CD14-positive monocyte (primary cell): ENCODE measurements at regions not wholly inside any gene's neighbourhood (a gene's known extent, or its start where the extent isn't known, plus 50 kb on each side); places are given as distances from the start of the nearest gene placed in this dataset.

Experiments
- DNase-seq, 3 donors: peaks; one replicate each; pipeline ENCODE4 v3.0.0-alpha.2; 2011 to 2022
- H2AFZ ChIP-seq: 2 replicates; pipeline ENCODE4 v1.6.0; 2012; ENCODE audit warnings: mild to moderate bottlenecking, low read depth, low read length, inconsistent platforms; ENCODE audit not compliant: insufficient read depth, poor library complexity, severe bottlenecking
- H3K27ac ChIP-seq, 2 donors: 1 replicate in 1 of 2; 2 replicates in 1 of 2; pipeline ENCODE4 v1.5.1; 2012 to 2013; ENCODE audit warnings: low read length in 2 of 2, control low read depth in 1 of 2, inconsistent platforms in 1 of 2, low read depth in 1 of 2, mild to moderate bottlenecking in 1 of 2
- H3K27me3 ChIP-seq, 2 donors: one replicate each; pipeline versions ENCODE4 v1.6.0 to v1.6.1; 2011 to 2013; ENCODE audit warnings: low read length in 2 of 2; ENCODE audit not compliant: control insufficient read depth in 2 of 2, insufficient read depth in 2 of 2
- H3K36me3 ChIP-seq, 2 donors: replicated peaks in 1 of 2; 1 replicate in 1 of 2; 2 replicates in 1 of 2; pipeline versions ENCODE4 v1.5.1 to v1.6.1; 2012 to 2013; ENCODE audit warnings: low read length in 2 of 2, control low read depth in 1 of 2, inconsistent platforms in 1 of 2, mild to moderate bottlenecking in 1 of 2; ENCODE audit not compliant: insufficient read depth in 2 of 2, control insufficient read depth in 1 of 2
- H3K4me1 ChIP-seq, 2 donors: 1 replicate in 1 of 2; 2 replicates in 1 of 2; pipeline versions ENCODE4 v1.5.1 to v1.6.1; 2012 to 2013; ENCODE audit warnings: low read length in 2 of 2, control low read depth in 1 of 2, inconsistent platforms in 1 of 2, mild to moderate bottlenecking in 1 of 2, moderate library complexity in 1 of 2; ENCODE audit not compliant: insufficient read depth in 2 of 2, control insufficient read depth in 1 of 2
- H3K4me2 ChIP-seq: replicated peaks from 2 replicates; pipeline ENCODE3; 2012; ENCODE audit warnings: low read length, moderate library complexity, mild to moderate bottlenecking; ENCODE audit not compliant: poor library complexity, severe bottlenecking; ENCODE audit errors: extremely low read depth
- H3K4me3 ChIP-seq, 3 experiments: fragments of 200-600 bp in 1 of 3; sonication (generic) in 1 of 3; replicated peaks in 1 of 3; 1 replicate in 2 of 3; 2 replicates in 1 of 3; pipeline ENCODE4 v1.5.1; 2011 to 2013; ENCODE audit warnings: low read length in 3 of 3, mild to moderate bottlenecking in 3 of 3, control low read depth in 2 of 3, low read depth in 2 of 3, inconsistent platforms in 1 of 3, moderate library complexity in 1 of 3
- H3K79me2 ChIP-seq: 2 replicates; pipeline ENCODE4 v1.6.0; 2012; ENCODE audit warnings: mild to moderate bottlenecking, control low read depth, inconsistent platforms, low read length, moderate library complexity; ENCODE audit not compliant: insufficient read depth
- H3K9ac ChIP-seq: 2 replicates; pipeline ENCODE4 v1.6.0; 2017; ENCODE audit warnings: low read length, mild to moderate bottlenecking; ENCODE audit not compliant: insufficient read depth, poor library complexity, severe bottlenecking
- H3K9me3 ChIP-seq, 2 donors: replicated peaks in 1 of 2; 1 replicate in 1 of 2; 2 replicates in 1 of 2; pipeline versions ENCODE4 v1.5.1 to v1.6.1; 2012 to 2013; ENCODE audit warnings: low read length in 2 of 2, control low read depth in 1 of 2; ENCODE audit not compliant: control insufficient read depth in 1 of 2, insufficient read depth in 1 of 2
- H4K20me1 ChIP-seq: 2 replicates; pipeline ENCODE4 v1.6.0; 2012; ENCODE audit warnings: mild to moderate bottlenecking, low read length, control low read depth, moderate library complexity; ENCODE audit not compliant: insufficient read depth
- H3K27ac Mint-ChIP-seq, 7 donors: one replicate each; pipeline ENCODE4 v1.8.0; 2020; ENCODE audit warnings: mild to moderate bottlenecking in 7 of 7, mixed read lengths in 7 of 7, moderate library complexity in 6 of 7, inconsistent platforms in 2 of 7
- H3K27me3 Mint-ChIP-seq, 3 donors: one replicate each; pipeline ENCODE4 v1.8.0; 2021 to 2022; ENCODE audit warnings: low read depth in 3 of 3, mild to moderate bottlenecking in 3 of 3, mixed read lengths in 3 of 3, moderate library complexity in 3 of 3, inconsistent platforms in 1 of 3
- H3K36me3 Mint-ChIP-seq, 2 donors: one replicate each; pipeline ENCODE4 v1.8.0; 2020; ENCODE audit warnings: mixed read lengths in 2 of 2, inconsistent platforms in 1 of 2, mild to moderate bottlenecking in 1 of 2
- H3K4me1 Mint-ChIP-seq: one replicate; pipeline ENCODE4 v1.8.0; 2020; ENCODE audit warnings: mild to moderate bottlenecking, mixed read lengths
- H3K4me3 Mint-ChIP-seq, 2 donors: one replicate each; pipeline ENCODE4 v1.8.0; 2020; ENCODE audit warnings: mild to moderate bottlenecking in 2 of 2, mixed read lengths in 2 of 2, moderate library complexity in 1 of 2
- H3K9me3 Mint-ChIP-seq, 7 donors: one replicate each; pipeline ENCODE4 v1.8.0; 2020 to 2022; ENCODE audit warnings: mixed read lengths in 7 of 7, mild to moderate bottlenecking in 6 of 7, moderate library complexity in 6 of 7, inconsistent platforms in 2 of 7
- WGBS: methylation state at CpG from one replicate; pipeline ENCODE4 v1.1.5; 2013; ENCODE audit warnings: missing lambda C conversion rate; ENCODE audit not compliant: insufficient coverage; 5-methylcytosine and 5-hydroxymethylcytosine counted together
- intact Hi-C, 2 donors: fragments of 100-400 bp; cut with micrococcal nuclease; formaldehyde crosslinking; loops; one replicate each; pipeline versions ENCODE4 v1.15.0 to v1.15.1; 2023
- TF ChIP-seq, protein P1 (sequence below): fragments of 200-600 bp; IDR thresholded peaks from one replicate; pipeline ENCODE4 v1.8.0; 2022; ENCODE audit warnings: antibody characterized with exemption, mild to moderate bottlenecking

GRCh38 chr10:56604624-56605023, 243.6 kb upstream of the ZWINT start:
- H4K20me1 ChIP-seq, result no peaks in the 10 kb centered on the region
- H3K4me1 ChIP-seq, result no peaks in the 10 kb centered on the region
- no peaks in the 10 kb centered on the region for H3K27me3 ChIP-seq
- H3K27ac ChIP-seq, result no peak overlapping the region
- peaks cover 0 to 4% (median 0%) of the 10 kb centered on the region in 7 donors for H3K9me3 Mint-ChIP-seq
- H3K4me2 ChIP-seq, result no peak overlapping the region
- no peaks in the 10 kb centered on the region for H3K36me3 Mint-ChIP-seq
- intact Hi-C loops, result no loop called here
- no peaks in the 10 kb centered on the region for H3K79me2 ChIP-seq
- H3K9ac ChIP-seq, result no peak overlapping the region
- 81% methylated on average over 12 of the region's 12 CpGs for WGBS
- no peak overlapping the region for H3K4me3 ChIP-seq
- H3K4me1 Mint-ChIP-seq, result no peaks in the 10 kb centered on the region
- TF ChIP-seq, protein P1, sequence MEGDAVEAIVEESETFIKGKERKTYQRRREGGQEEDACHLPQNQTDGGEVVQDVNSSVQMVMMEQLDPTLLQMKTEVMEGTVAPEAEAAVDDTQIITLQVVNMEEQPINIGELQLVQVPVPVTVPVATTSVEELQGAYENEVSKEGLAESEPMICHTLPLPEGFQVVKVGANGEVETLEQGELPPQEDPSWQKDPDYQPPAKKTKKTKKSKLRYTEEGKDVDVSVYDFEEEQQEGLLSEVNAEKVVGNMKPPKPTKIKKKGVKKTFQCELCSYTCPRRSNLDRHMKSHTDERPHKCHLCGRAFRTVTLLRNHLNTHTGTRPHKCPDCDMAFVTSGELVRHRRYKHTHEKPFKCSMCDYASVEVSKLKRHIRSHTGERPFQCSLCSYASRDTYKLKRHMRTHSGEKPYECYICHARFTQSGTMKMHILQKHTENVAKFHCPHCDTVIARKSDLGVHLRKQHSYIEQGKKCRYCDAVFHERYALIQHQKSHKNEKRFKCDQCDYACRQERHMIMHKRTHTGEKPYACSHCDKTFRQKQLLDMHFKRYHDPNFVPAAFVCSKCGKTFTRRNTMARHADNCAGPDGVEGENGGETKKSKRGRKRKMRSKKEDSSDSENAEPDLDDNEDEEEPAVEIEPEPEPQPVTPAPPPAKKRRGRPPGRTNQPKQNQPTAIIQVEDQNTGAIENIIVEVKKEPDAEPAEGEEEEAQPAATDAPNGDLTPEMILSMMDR, result no peak
- no peak overlapping the region for H2AFZ ChIP-seq
- no peak for DNase-seq
- H3K27me3 Mint-ChIP-seq, result peaks cover 2% of the 10 kb centered on the region in 3 donors
- no peak overlapping the region for H3K27ac Mint-ChIP-seq
- peaks cover 0 to 3% of the 10 kb centered on the region in 2 donors for H3K9me3 ChIP-seq
- H3K4me3 Mint-ChIP-seq, result no peak overlapping the region
- no peaks in the 10 kb centered on the region for H3K36me3 ChIP-seq

DNA sequence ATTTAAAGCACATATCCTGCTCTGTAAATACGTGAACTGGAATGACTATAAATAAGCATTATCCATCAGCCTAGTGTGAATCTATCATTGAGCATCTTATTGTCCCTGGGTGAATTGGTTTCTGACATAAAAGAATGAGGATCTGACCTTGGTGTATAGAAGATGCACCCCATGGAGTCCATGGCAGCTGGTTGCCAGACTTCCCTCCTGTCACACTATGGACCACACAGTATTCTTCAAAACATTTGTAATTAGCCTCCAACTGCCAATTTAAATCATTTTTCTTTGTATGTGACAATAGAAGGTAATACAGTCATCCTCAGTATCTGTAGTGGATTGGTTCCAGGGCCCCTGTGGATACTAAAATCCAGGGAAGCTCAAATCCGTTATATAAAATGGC, 238.1 kb upstream of the ZWINT start:
- Histone ChIP-seq H3K36me3 (no peaks in the 10 kb centered on the region), H3K27ac (no peak overlapping the region), H3K4me1 (no peaks in the 10 kb centered on the region), H4K20me1 (no peaks in the 10 kb centered on the region), H3K79me2 (no peaks in the 10 kb centered on the region), H3K4me2 (no peak overlapping the region), H3K9me3 (no peaks in the 10 kb centered on the region), H2AFZ (no peak overlapping the region), H3K4me3 (no peak overlapping the region), H3K9ac (no peak overlapping the region), H3K27me3 (no peaks in the 10 kb centered on the region)
- no CpG with 5 or more reads among the region's 2 CpGs for WGBS
- Mint-ChIP-seq H3K4me1 (no peaks in the 10 kb centered on the region), H3K27me3 (peaks cover 0 to 2% (median 2%) of the 10 kb centered on the region in 3 donors), H3K4me3 (no peak overlapping the region), H3K36me3 (no peaks in the 10 kb centered on the region), H3K27ac (no peak overlapping the region), H3K9me3 (peaks cover 0 to 7% (median 3%) of the 10 kb centered on the region in 7 donors)
- TF ChIP-seq, protein P1, result no peak
- DNase-seq, result no peak
- intact Hi-C loops, result no loop called here
